CD4-positive, alpha-beta T cell treated with Interleukin-2 at 100 ng/mL for 4 hours (primary cell): ENCODE measurements at regions not wholly inside any gene's neighbourhood (a gene's known extent, or its start where the extent isn't known, plus 50 kb on each side); places are given as distances from the start of the nearest gene placed in this dataset.

Experiments
- DNase-seq: peaks from one replicate; pipeline ENCODE4 v3.0.0-alpha.2; 2020; ENCODE audit warnings: low spot score

- no peak for DNase-seq
These were observed 141.8 kb upstream of the PCDH18 start for GRCh38 chr4:137674066-137674465.

GRCh38 chr4:137668885-137669545 is 136.7 kb upstream of the PCDH18 start:
- DNase-seq = no peak

GRCh38 chr4:137664416-137664815 is 132.1 kb upstream of the PCDH18 start:
- no peak for DNase-seq

- DNase-seq = no peak
These were observed 131.7 kb upstream of the PCDH18 start for GRCh38 chr4:137664046-137664387.

- DNase-seq = no peak
These were observed 131.2 kb upstream of the PCDH18 start for GRCh38 chr4:137663251-137664045.

GRCh38 chr4:137661693-137662092 is 129.4 kb upstream of the PCDH18 start:
- no peak for DNase-seq

GRCh38 chr4:137660211-137660610 is 127.9 kb upstream of the PCDH18 start:
- no peak for DNase-seq

- DNase-seq = no peak
These were observed 127.1 kb upstream of the PCDH18 start for GRCh38 chr4:137659431-137659830.

GRCh38 chr4:137656661-137657060 is 124.4 kb upstream of the PCDH18 start:
- DNase-seq = no peak

- no peak for DNase-seq
These were observed 123.0 kb upstream of the PCDH18 start for GRCh38 chr4:137655302-137655701.

GRCh38 chr4:137651128-137651527 is 118.8 kb upstream of the PCDH18 start:
- DNase-seq = no peak

- DNase-seq = no peak
These were observed 117.6 kb upstream of the PCDH18 start for GRCh38 chr4:137649711-137650450.

- DNase-seq = no peak
These were observed 116.2 kb upstream of the PCDH18 start for GRCh38 chr4:137648531-137648930.

GRCh38 chr4:137647375-137647774 is 115.1 kb upstream of the PCDH18 start:
- no peak for DNase-seq

- DNase-seq = no peak
These were observed 111.9 kb upstream of the PCDH18 start for GRCh38 chr4:137644201-137644600.

- no peak for DNase-seq
These were observed 109.2 kb upstream of the PCDH18 start for GRCh38 chr4:137641544-137641943.

GRCh38 chr4:137640838-137641158 is 108.5 kb upstream of the PCDH18 start:
- no peak for DNase-seq

GRCh38 chr4:137640156-137640837 is 108.0 kb upstream of the PCDH18 start:
- DNase-seq = no peak

GRCh38 chr4:137638934-137639333 is 106.6 kb upstream of the PCDH18 start:
- no peak for DNase-seq

GRCh38 chr4:137635601-137636000 is 103.3 kb upstream of the PCDH18 start:
- DNase-seq = no peak

GRCh38 chr4:137635108-137635507 is 102.8 kb upstream of the PCDH18 start:
- no peak for DNase-seq

GRCh38 chr4:137632842-137633241 is 100.5 kb upstream of the PCDH18 start:
- no peak for DNase-seq

- no peak for DNase-seq
These were observed 99.3 kb upstream of the PCDH18 start for GRCh38 chr4:137631605-137632004.
